WTC11 (cell line): ENCODE measurements at regions not wholly inside any gene's neighbourhood (a gene's known extent, or its start where the extent isn't known, plus 50 kb on each side); places are given as distances from the start of the nearest gene placed in this dataset.

Source experiments
- CREB1 ChIP-seq: sonication (generic); formaldehyde crosslinking; IDR thresholded peaks from 2 replicates; pipeline ENCODE4 v1.8.0; 2023; ENCODE audit warnings: mild to moderate bottlenecking, missing genetic modification reagents
- TCF7 ChIP-seq: sonication (generic); formaldehyde crosslinking; IDR thresholded peaks from 2 replicates; pipeline ENCODE4 v1.8.0; 2022; ENCODE audit warnings: mild to moderate bottlenecking, low read depth, missing genetic modification reagents, moderate library complexity
- TF ChIP-seq, protein P1 (sequence below): fragments of 200-600 bp; IDR thresholded peaks from 2 replicates; pipeline ENCODE4 v1.8.0; 2022; ENCODE audit warnings: antibody characterized with exemption

DNA sequence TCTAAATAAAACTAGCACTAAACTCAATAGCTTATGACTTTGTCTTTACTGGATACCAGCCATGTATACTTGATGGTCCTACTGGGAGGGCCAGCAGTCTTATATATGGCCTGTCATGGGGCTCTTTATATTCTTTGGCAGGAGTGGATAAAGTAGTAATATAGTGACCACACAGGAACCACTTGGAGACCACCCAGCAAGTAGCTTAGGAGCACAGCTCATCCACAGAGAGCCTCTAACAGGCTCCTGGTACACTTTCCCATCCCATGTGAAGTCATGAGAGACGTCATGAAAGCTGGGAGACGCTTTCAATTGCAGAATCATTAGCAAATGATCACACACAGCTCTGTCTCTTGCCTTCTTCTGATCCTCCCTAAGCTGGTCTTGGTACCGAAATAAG, 360.9 kb upstream of the ACVR2A start:
- TF ChIP-seq TCF7 (CRISPR knock-in tag) (no peak), CREB1 (CRISPR knock-in tag) (no peak)
- TF ChIP-seq, protein P1, sequence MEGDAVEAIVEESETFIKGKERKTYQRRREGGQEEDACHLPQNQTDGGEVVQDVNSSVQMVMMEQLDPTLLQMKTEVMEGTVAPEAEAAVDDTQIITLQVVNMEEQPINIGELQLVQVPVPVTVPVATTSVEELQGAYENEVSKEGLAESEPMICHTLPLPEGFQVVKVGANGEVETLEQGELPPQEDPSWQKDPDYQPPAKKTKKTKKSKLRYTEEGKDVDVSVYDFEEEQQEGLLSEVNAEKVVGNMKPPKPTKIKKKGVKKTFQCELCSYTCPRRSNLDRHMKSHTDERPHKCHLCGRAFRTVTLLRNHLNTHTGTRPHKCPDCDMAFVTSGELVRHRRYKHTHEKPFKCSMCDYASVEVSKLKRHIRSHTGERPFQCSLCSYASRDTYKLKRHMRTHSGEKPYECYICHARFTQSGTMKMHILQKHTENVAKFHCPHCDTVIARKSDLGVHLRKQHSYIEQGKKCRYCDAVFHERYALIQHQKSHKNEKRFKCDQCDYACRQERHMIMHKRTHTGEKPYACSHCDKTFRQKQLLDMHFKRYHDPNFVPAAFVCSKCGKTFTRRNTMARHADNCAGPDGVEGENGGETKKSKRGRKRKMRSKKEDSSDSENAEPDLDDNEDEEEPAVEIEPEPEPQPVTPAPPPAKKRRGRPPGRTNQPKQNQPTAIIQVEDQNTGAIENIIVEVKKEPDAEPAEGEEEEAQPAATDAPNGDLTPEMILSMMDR = no peak
